GM19397 (cell line): ENCODE measurements at regions not wholly inside any gene's neighbourhood (a gene's known extent, or its start where the extent isn't known, plus 50 kb on each side); places are given as distances from the start of the nearest gene placed in this dataset.
"Not testable (repeated sequence)": the region's sequence is repeated elsewhere in the genome, so short reads cannot be mapped to it uniquely, and the experiment has no call there.

Experiments
- ATAC-seq: cut with Tn5 transposase; IDR thresholded peaks from one replicate; pipeline ENCODE4 v1.9.1; 2021; ENCODE audit warnings: mild to moderate bottlenecking, moderate library complexity; ENCODE audit not compliant: unreplicated experiment

- no peak for ATAC-seq
Observed at GRCh38 chr15:88994286-88994685, 81.1 kb upstream of the MFGE8 start.

GRCh38 chr15:88995449-88995848 lies 82.3 kb upstream of the MFGE8 start:
- no peak for ATAC-seq

GRCh38 chr15:88997531-88997930 lies 84.4 kb upstream of the MFGE8 start:
- ATAC-seq, result no peak

GRCh38 chr15:88998980-88999713 lies 86.0 kb upstream of the MFGE8 start:
- ATAC-seq, result no peak

- ATAC-seq, result not testable (repeated sequence)
Observed at GRCh38 chr15:89001708-89002275, 86.5 kb upstream of the ABHD2 start.

GRCh38 chr15:89002281-89002761 lies 85.9 kb upstream of the ABHD2 start:
- peak; percentile 85 for ATAC-seq

GRCh38 chr15:89002830-89003229 lies 85.4 kb upstream of the ABHD2 start:
- no peak for ATAC-seq

- no peak for ATAC-seq
Observed at GRCh38 chr15:89003865-89004725, 84.2 kb upstream of the ABHD2 start.

GRCh38 chr15:89004726-89005030 lies 83.6 kb upstream of the ABHD2 start:
- no peak for ATAC-seq

GRCh38 chr15:89007527-89007926 lies 80.7 kb upstream of the ABHD2 start:
- ATAC-seq, result not testable (repeated sequence)

- no peak for ATAC-seq
Observed at GRCh38 chr15:89007989-89008388, 80.3 kb upstream of the ABHD2 start.

GRCh38 chr15:89009080-89009479 lies 79.2 kb upstream of the ABHD2 start:
- ATAC-seq, result no peak

- ATAC-seq, result no peak
Observed at GRCh38 chr15:89015412-89016097, 72.7 kb upstream of the ABHD2 start.

GRCh38 chr15:89016549-89017041 lies 71.7 kb upstream of the ABHD2 start:
- ATAC-seq, result no peak

- no peak for ATAC-seq
Observed at GRCh38 chr15:89017370-89018066, 70.7 kb upstream of the ABHD2 start.

- no peak for ATAC-seq
Observed at GRCh38 chr15:89018207-89018606, 70.0 kb upstream of the ABHD2 start.

- ATAC-seq, result no peak
Observed at GRCh38 chr15:89019436-89019835, 68.8 kb upstream of the ABHD2 start.

GRCh38 chr15:89021224-89021623 lies 67.0 kb upstream of the ABHD2 start:
- ATAC-seq, result no peak

GRCh38 chr15:89021886-89022285 lies 66.4 kb upstream of the ABHD2 start:
- ATAC-seq, result not testable (repeated sequence)

GRCh38 chr15:89023311-89023961 lies 64.8 kb upstream of the ABHD2 start:
- ATAC-seq, result no peak
